ENCODE measurements at regions not wholly inside any gene's neighbourhood (a gene's known extent, or its start where the extent isn't known, plus 50 kb on each side); places are given as distances from the start of the nearest gene placed in this dataset.

DNA sequence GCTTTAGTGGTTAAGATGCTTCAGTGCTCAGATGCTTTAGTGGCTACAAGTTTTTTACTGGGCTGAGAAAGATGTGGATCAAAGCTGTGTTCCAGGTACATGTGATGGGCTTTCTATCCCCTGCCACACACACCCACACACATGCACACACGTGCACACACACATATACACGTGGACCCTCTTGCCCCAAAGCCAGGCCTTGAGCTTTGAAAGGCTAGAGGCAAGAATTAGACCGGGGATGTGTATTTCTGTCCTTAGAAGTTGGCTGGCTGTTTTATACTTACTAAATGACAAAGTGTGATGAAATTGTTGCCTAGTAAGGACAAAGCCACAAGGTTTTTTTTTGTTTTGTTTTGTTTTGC is 376.5 kb downstream of the C12orf75 start:
- no peak for DNase-seq (ENCODE audit: low spot score)

DNA sequence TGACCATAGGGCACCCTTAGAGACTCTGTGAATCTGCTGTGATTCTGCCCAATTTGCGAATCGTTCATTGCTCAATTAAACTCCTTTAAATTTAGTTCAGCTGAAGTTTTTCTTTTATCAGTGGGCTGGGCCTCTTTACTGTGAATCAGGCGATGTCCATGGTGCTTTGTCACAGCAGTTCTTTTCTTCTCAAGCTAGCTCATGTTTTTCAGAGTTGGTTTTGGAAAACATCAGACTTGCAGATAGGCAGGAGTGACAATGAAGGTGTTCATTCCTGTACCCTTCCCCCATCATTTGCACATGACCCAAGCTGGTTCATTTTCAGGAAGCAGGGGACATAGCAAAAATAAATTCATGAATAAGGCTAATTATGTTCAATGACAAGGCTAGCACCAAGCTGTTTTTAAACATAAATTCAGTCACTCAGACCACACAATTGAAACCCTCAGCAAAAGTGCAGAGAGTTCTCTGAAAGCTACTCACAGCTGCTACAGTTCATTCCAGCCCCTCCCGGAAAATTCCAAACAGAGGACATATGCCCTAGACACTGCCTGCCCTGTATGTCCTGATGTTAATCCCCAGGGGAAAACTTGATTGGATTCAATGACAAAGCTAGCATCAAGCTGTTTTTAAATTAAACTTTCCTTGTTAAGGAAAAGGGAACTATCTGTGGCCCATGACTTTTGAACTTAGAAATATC is 383.3 kb downstream of the C12orf75 start:
- DNase-seq (ENCODE audit: low spot score), result peak; percentile 50

DNA sequence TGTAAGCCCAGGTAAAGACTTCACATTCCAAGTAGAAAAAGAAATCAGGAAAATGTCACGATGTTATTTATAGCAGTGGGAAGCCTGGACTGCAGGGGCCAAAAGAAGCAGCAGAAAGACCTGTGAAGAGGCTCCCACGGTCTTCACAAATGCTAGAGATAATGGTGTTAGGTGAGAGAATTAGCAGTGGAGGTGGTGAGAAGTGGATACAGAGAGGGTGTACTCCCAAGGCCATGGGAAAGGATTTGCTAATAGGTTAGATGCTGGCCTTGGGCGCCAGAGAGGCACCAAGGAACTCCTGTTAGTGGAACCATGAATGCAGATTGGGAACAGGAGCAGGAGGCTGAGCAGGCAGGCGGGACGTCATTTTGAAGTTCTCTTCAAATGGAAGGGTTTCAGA is 386.1 kb downstream of the C12orf75 start:
- no peak for DNase-seq (ENCODE audit: low spot score)

DNA sequence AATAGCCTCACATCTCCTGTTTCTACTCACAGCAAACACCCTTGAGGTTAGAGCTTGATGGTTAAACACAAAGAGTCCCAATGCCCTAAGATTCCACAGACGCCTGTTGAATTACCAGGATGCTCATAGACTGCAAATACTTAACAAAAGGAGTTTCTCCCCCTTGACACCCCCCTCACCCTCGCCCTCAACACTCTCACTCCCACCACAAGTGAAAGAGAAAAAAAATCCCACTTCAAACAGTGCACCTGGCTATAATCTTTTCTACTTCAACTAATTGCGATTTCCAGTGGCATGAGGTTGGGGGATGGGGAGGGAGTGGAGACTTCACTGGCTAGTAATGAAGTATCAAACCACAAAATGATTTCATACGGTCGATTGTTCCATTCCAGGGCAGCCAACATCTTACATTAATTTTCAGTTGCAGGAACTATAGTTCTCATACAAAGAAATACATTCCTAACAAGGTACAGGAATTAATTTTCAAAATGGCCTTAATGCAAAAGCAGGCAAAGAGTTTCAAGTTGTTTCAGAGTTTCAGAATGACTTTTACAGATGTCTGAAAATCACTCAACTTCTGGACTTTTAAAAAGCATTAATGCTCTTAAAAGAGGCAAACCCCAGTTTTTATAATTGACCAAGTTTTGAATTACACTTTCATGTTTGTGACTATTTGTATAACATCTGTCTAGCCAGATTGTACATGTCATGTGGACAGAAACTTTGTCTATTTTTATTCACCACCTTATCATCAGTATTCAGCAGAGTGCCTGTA is 390.7 kb downstream of the C12orf75 start:
- DNase-seq (ENCODE audit: low spot score), result no peak

DNA sequence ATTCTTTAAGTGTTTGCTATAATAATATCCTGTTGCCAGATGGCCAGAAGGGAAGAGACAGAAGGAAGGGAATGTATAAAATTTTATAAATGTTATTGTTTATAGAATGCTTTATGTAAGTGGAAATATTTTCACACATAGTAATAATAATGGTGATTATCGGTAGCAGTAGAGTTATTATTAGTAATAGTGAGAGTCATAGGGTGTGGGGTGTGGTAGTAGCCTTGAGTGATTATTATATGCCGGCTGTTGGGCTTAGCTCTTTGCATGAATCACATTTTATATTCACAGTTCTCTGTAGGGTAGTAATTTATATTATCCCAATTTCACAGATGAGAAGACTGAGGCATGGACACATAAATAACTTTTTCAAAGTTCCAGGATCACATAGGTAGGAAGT is 391.4 kb downstream of the C12orf75 start:
- no peak for DNase-seq (ENCODE audit: low spot score)

DNA sequence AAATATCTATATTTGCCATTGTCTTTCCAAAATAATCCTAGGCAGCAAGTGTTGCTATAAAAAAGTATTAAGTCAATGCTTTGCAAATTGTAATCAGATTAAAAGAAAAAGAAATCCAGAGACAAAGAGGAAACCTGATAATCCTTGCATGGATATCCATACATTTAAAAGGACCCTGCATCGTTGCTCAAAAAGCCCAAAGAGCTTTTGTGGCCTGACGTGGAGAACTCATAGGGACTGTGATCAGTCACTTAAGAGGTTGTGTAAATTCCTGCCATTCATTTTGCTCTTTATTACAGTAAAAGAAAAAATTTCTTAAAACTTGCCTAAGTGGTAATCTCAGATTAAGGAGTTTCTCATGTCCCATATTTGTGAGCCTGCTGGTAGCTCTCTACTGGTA is 392.6 kb downstream of the C12orf75 start:
- no peak for DNase-seq (ENCODE audit: low spot score)

DNA sequence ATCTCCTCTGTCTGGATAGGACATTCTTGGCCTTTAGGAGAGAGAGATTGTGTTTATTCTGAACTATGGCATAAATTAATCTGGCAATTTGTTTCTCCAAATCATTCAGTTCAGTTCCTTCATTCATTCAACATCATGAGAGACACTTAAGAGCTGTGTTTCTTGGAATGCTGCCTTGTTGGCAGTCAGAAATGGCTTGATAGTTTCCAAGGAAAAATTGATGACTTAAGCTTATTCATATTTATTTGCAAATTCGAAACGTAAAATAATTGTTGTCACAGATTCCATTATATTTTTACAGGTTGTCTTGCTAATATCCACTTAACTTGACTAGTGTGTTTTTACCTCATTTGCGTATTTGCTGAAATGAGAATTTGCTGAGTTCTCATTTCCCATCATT is 393.0 kb downstream of the C12orf75 start:
- DNase-seq (ENCODE audit: low spot score), result no peak

DNA sequence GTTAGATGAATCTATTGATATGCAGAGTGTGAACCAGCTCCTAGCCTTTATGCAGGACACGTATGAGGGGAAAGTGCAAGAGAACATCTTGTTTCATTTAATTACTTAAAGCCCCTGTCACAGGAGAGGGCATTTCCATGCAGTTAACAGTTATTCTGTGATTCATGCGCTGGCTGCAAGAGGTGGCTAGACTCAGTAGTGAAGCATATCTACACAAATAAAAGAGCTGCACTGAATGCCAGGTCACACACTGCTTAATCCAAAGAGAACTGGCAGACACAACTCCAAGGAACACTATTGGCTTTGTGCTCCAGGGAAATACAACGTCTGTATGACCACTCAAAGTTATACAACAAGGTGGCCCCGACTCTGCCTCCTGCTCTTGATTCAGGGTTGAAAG is 394.1 kb downstream of the C12orf75 start:
- no peak for DNase-seq (ENCODE audit: low spot score)

DNA sequence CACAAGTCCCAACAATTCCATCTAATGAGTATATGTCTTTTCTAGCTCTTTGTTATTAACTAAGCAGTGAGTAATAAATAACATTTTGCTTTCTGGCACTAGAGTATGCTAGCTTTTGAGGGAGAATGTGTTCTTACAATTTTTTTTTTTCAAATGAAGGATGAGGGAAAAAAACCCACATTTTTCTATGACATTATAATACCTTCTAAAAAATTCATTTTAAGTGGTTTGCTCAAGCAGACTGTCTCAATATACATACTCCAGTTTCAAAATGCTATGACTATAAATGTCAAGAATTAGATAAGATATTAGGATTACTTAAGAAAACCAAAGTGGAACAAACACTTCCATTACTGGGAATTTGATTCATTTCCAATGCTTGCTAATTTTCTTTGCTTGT is 394.6 kb downstream of the C12orf75 start:
- no peak for DNase-seq (ENCODE audit: low spot score)

DNA sequence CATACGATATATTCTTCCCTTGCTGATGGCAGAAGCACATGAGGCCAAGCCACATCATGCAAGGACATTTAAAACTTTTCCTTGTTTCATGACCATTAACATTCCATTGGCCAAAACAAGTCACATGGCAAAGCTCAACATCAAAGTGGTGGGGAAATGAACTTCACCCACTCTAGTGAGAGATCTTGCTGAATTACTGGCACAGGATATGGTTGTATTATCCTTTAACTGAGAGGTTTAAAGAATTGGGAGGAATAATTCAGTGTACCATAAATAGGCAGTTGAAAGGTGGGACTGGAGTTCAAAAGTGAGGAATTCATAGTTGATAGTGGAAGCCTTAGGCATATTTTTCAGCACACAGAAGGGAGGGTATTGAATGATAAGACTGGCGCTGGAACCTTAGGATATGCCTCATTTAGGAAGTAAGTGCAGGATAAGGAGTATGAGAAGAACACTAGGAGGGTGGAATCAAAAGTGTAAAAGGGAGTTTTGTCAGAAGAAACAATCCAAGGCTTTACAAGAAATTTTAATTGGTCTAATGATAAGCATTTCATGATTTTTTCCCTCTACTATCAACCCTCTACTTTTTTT is 398.8 kb downstream of the C12orf75 start:
- DNase-seq (ENCODE audit: low spot score), result no peak

DNA sequence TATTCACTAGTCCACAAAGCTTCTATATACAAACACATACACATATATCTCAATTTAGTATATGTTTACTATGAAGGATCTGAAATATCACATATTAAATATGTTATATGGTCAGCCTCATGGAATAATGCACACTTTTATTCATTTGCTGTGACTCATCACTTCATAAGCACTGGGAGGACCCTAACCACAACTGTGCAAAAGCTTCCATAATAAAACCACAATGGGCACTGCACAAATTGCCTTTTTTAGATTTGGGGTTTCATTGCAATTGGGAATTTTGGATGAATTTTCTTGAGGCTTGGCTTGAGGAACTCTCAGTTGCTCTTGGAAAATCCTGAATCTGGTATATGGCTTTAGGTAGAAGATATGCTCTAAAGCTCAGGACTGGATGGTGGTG is 399.4 kb downstream of the C12orf75 start:
- no peak for DNase-seq (ENCODE audit: low spot score)

DNA sequence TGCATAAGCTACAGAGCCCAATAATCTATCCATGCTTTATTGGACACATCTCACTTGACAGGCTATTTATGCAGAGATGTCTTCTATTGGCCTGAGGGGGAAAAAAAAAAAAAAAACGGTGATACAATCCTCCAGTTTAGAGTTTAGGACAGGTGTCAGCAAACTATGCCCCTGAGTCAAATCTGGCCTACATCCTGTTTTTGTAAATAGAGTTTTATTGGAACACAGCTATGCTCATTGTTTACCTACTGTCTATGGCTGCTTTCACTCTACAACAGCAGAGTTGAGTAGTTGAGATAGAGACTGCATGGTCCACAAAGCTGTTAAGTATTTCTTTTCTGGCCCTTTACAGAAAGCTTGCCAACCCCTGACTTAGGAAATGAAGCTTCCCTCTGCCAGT is 403.1 kb downstream of the C12orf75 start:
- DNase-seq (ENCODE audit: low spot score), result no peak

DNA sequence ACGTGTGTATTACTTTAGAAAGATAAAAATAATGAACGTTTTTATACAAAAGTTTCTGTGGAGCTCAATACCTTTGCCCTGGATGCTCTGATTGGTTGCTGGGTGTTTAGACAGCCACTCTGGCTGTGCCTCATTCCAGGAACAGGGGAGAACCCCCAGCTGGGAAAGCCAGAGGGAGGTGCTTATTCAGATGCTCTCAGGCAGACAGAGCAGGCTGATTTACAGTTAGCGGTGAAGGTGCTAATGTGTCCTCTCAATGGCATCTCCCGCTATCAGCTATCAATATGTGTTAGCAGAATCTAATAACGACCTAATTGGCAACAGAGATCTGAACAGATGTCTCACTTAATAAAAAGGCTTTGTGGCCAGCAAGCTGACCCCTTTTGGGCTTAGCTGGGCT is 402.3 kb downstream of the NUAK1 start:
- DNase-seq (ENCODE audit: low spot score), result no peak

DNA sequence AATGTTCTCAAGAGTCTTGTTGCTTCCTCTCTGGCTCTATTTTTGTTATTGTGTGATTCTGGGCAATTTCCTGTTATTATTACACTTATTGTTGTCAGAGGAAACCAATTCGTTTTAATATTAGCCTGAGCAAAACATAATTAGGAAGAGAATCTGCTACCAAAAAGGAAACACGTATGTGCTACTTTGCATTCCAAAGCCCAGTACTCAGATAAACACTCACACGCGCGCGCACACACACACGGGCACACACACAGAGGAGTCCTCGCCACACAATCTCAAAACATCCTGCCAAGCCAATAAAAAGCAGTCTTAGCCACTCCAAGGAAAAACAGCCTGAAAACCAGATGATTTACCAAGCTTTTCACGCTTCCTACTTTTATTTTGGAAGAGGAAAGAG is 400.7 kb downstream of the NUAK1 start:
- DNase-seq (ENCODE audit: low spot score), result no peak

DNA sequence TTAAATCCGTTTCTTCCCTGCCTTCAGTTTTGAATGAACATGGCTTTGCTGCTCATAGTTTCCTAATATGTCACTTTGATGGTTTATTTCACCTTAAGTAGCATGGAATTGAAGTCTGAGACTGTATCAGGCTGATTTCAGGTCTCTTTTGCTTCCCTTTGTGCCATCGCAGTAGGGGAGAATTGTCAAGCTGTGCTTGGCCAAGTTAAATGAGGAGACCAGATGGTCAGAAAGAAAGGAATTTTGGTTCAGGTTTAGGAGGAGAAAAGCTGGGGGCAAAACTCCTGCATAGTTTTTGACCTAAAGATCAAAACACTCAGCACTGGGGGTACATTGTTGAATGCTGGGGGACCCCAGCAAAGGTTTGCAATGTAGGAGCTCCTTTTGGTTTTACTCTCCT is 398.4 kb downstream of the NUAK1 start:
- DNase-seq (ENCODE audit: low spot score), result no peak

DNA sequence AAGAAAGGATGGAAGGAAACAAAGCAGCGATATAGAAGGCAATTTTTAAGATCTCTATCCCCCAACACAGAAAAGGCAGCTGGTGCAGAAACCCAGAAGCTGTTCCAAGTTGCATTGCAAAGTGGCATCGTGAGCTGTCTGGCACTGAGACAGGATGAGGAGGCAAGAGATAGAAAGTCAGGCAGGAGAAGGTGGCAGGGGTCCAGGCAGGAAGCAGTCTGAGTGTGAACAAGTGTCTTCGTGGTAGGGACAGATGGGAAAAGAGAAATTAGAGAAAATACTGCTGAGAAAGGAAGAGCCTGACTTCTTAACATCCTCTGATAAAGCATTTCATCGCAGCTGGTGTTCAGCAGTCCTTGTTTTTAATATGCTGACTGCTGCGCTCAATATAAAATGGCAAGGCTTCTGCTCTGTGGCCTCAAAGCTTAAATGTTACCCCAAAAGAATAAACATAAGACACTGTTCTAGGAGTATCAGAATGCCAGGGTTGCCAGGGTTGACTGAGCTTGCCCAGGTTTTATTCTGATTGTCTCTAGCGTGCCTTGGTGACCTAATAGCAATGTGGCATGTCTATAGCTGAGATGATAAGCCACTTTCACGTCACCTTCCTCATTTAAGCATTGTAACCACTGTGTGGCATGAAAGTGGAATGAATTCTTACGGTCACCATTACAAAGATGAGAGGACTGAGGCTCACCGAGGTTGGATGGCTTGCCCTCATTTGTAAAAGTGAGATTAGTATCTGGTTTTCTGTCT is 397.6 kb downstream of the NUAK1 start:
- DNase-seq (ENCODE audit: low spot score), result no peak

DNA sequence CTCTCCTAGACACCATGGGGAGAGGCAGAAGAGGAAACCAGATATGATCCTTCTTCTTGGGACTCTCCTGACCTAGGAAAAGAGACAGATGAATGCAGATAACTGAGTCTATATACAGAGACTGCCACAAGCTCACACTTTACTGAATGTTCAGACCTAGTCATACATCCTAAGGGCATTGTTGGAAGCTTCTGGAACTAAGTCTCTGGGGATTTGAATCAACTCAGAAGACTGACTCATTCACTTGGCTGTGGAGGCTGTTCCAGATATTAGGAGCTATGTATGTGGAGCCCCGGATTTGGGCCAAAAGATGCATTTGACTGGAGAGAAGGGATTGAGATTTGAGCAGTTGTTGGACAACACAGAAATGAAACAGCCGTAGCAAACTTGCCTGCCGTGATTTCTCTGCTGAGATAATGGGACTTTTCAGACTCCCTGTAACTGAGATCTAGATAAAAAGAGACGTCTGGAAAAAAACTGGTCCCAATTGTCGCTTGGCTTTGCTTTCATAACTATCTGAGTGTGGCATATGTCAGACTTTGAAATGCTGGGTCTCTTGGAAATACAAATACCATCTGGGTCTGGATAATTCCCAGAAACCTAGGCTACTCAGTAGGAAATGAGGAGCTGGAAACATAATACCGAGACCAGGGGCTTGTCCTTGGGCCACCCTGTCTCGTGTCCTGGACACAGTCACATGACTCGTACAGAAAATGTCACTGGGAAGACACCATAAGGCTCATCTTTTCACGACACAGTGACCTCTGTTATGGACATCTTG is 396.8 kb downstream of the NUAK1 start:
- peak; percentile 94 for DNase-seq (ENCODE audit: low spot score)

DNA sequence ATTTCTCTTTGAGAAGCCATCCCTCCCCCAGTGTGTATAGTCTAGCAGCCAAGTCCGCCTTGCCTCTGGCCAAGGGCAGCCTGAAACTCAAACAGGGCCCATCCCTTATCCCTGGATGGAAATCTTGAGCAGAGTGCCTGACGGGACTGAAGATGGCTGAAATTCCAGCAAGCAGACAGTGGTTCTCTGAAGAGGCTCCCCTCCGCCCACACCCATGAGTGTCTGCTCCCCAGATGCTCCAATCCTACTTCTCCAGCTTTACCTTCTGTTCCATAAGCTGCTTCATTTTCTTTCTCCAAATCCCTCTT is 396.2 kb downstream of the NUAK1 start:
- DNase-seq (ENCODE audit: low spot score), result no peak

DNA sequence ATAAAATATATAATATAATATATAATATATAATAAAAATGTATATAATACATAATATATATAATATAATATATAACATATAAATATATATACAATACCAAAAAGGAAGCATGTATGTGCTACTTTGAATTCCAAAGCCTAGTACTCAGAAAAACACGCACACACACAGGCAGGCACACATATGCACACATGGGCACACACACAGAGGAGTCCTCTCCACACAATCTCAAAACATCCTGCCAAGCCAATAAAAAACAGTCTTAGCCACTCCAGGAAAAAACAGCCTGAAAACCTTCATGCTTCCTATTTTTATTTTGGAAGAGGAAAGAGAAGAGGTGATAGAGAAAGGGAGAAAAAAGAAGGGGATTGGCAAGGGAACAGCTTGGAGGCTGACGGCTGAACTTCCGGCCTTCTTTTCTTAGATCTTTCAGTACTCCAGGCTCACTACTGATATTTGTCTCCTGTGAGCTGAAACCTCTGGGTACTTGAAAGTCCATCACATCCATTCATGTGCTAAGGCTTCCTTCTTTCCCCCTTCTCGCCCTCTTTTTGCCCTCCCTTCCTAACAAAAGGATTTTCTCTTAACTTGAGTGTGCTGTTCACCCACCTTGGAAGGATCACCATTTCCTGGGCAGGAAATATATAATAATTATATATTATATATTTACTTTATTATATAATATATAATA is 394.2 kb downstream of the NUAK1 start:
- DNase-seq (ENCODE audit: low spot score), result no peak

DNA sequence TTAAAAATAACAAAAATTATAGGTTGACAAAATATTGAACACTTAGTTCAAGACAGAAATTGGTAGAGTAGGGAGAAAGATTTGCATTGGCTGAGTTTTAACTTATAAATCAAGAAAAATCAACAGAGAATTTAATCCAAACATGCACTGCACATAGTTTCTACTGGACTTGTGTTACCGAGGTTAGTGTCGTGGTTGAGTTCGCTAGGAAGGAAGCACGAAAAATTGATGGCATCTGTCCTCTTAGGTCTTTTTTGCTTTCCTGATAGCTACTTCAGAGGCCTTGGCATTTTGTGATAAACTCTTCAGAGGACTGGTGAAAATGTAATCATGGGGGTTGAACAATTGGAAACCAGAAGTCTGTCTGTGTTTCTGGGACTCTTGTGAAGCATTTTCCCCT is 392.9 kb downstream of the NUAK1 start:
- DNase-seq (ENCODE audit: low spot score), result no peak

DNA sequence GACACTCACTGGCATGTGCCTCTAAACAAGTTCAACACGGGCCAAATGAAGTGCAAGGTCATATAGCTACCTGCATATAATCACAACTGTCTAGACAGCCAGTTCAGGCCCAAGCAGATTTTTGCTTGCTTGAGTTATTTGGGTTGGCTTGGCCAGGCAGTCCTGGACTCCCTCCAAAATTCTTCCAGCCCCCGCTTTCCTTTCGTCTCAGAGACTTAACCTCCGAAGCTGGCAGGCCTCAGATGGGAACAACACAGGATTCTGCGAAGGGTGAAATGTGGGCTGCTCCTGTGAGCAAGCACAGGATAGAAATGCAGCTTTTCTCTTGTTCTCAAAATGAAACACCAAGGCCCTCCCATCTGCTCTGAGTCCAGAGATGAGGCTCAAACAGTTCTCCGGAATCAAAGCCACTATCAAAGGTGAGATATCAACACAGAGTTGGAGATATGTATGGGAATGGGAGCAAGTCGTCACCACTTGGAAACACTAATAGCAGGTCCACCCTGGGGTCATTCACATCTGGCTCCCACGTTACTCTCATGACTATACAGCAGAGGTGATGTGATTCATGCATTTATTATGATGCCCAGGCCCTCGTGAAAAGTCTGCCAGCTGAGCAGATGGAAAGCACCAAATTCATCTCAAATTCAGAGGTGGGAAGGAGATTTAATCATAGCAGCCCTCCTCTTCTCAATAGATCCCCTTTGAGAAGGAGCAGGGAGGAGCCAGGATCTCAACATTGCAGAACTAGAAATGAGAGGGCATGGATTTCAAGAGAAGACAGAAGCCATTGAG is 389.8 kb downstream of the NUAK1 start:
- no peak for DNase-seq (ENCODE audit: low spot score)

All from COLO829 (cell line).